H9 (cell line): ENCODE measurements at regions not wholly inside any gene's neighbourhood (a gene's known extent, or its start where the extent isn't known, plus 50 kb on each side); places are given as distances from the start of the nearest gene placed in this dataset.

Source experiments
- DNase-seq: peaks from one replicate; pipeline ENCODE4 v3.0.0-alpha.2; 2017
- H2AFZ ChIP-seq: one replicate; pipeline ENCODE4 v1.6.1; 2013; ENCODE audit warnings: mild to moderate bottlenecking, low read length, control low read depth, moderate library complexity
- H2AK5ac ChIP-seq: 2 replicates; pipeline ENCODE4 v1.6.1; 2013; ENCODE audit warnings: low read length, control low read depth, mixed read lengths; ENCODE audit not compliant: insufficient read length
- H2BK120ac ChIP-seq: one replicate; pipeline ENCODE4 v1.6.1; 2013; ENCODE audit warnings: low read depth, mild to moderate bottlenecking, low read length, control low read depth, inconsistent platforms; ENCODE audit not compliant: poor library complexity, severe bottlenecking
- H2BK12ac ChIP-seq: 2 replicates; pipeline ENCODE4 v1.6.1; 2013; ENCODE audit warnings: low read length, control low read depth, mixed read lengths, low read depth; ENCODE audit not compliant: insufficient read length
- H2BK15ac ChIP-seq: 2 replicates; pipeline ENCODE4 v1.6.1; 2013; ENCODE audit warnings: low read depth, low read length, control low read depth
- H2BK20ac ChIP-seq: one replicate; pipeline ENCODE4 v1.6.1; 2013; ENCODE audit warnings: low read depth, mild to moderate bottlenecking, low read length, control low read depth, inconsistent platforms; ENCODE audit not compliant: poor library complexity, severe bottlenecking
- H2BK5ac ChIP-seq: 2 replicates; pipeline ENCODE4 v1.6.1; 2013; ENCODE audit warnings: low read length, control low read depth, mixed read lengths; ENCODE audit not compliant: insufficient read length
- H3K14ac ChIP-seq: 2 replicates; pipeline ENCODE4 v1.6.1; 2013; ENCODE audit warnings: low read length, control low read depth; ENCODE audit not compliant: insufficient read depth
- H3K18ac ChIP-seq: 2 replicates; pipeline ENCODE4 v1.6.1; 2013; ENCODE audit warnings: low read depth, mild to moderate bottlenecking, mixed read lengths, low read length, control low read depth; ENCODE audit not compliant: insufficient read length
- H3K23ac ChIP-seq: 2 replicates; pipeline ENCODE4 v1.6.1; 2013; ENCODE audit warnings: low read length, control low read depth, mixed read lengths, low read depth; ENCODE audit not compliant: insufficient read length
- H3K23me2 ChIP-seq: 2 replicates; pipeline ENCODE4 v1.6.1; 2013; ENCODE audit warnings: low read depth, mild to moderate bottlenecking, mixed read lengths, low read length, control low read depth; ENCODE audit not compliant: insufficient read length, poor library complexity, severe bottlenecking
- H3K27ac ChIP-seq: 2 replicates; pipeline ENCODE4 v1.5.1; 2013; ENCODE audit warnings: low read length, control low read depth, mixed read lengths, low read depth; ENCODE audit not compliant: insufficient read length
- H3K27me3 ChIP-seq: 2 replicates; pipeline ENCODE4 v1.6.1; 2013; ENCODE audit warnings: low read length, control low read depth, inconsistent platforms; ENCODE audit not compliant: insufficient read depth
- H3K4ac ChIP-seq: 2 replicates; pipeline ENCODE4 v1.6.1; 2013; ENCODE audit warnings: low read depth, mild to moderate bottlenecking, control low read depth, inconsistent platforms, low read length, moderate library complexity
- H3K4me1 ChIP-seq: 2 replicates; pipeline ENCODE4 v1.6.1; 2013; ENCODE audit warnings: low read length, control low read depth, inconsistent platforms; ENCODE audit not compliant: insufficient read depth
- H3K4me2 ChIP-seq: 2 replicates; pipeline ENCODE4 v1.6.1; 2013; ENCODE audit warnings: low read length, control low read depth, mixed read lengths; ENCODE audit not compliant: insufficient read length, insufficient read depth
- H3K56ac ChIP-seq: 2 replicates; pipeline ENCODE4 v1.6.1; 2013; ENCODE audit warnings: low read depth, mild to moderate bottlenecking, mixed read lengths, low read length, control low read depth; ENCODE audit not compliant: insufficient read length
- H3K79me1 ChIP-seq: 2 replicates; pipeline ENCODE4 v1.6.1; 2013; ENCODE audit warnings: low read depth, mild to moderate bottlenecking, moderate library complexity, low read length, control low read depth, inconsistent platforms; ENCODE audit not compliant: insufficient read depth, poor library complexity, severe bottlenecking
- H3K79me2 ChIP-seq: 2 replicates; pipeline ENCODE4 v1.6.1; 2013; ENCODE audit warnings: low read length, control low read depth, inconsistent platforms; ENCODE audit not compliant: insufficient read depth
- H3K9ac ChIP-seq: 2 replicates; pipeline ENCODE4 v1.6.1; 2013; ENCODE audit warnings: low read length, control low read depth, mixed read lengths; ENCODE audit not compliant: insufficient read length; ENCODE audit errors: extremely low read depth
- H3K9me3 ChIP-seq: one replicate; pipeline ENCODE4 v1.6.1; 2013; ENCODE audit warnings: low read depth, low read length, inconsistent platforms; ENCODE audit not compliant: control insufficient read depth
- H3T11ph ChIP-seq: one replicate; pipeline ENCODE4 v1.6.1; 2013; ENCODE audit warnings: mild to moderate bottlenecking, low read length, control low read depth, inconsistent platforms
- H4K20me1 ChIP-seq: one replicate; pipeline ENCODE4 v1.6.1; 2013; ENCODE audit not compliant: control insufficient read depth, insufficient read length, insufficient read depth
- H4K5ac ChIP-seq: 2 replicates; pipeline ENCODE4 v1.6.1; 2013; ENCODE audit warnings: low read depth, mild to moderate bottlenecking, mixed read lengths, low read length, control low read depth; ENCODE audit not compliant: insufficient read length
- H4K8ac ChIP-seq: replicated peaks from 2 replicates; pipeline ENCODE4 v1.6.1; 2013; ENCODE audit warnings: low read length, control low read depth, mixed read lengths, low read depth; ENCODE audit not compliant: insufficient read length
- H4K91ac ChIP-seq: 2 replicates; pipeline ENCODE4 v1.6.1; 2013; ENCODE audit warnings: low read depth, mild to moderate bottlenecking, moderate library complexity, mixed read lengths, low read length, control low read depth; ENCODE audit not compliant: insufficient read length
- H3K27ac Mint-ChIP-seq, 3 experiments: 2 replicates in 2 of 3; 3 replicates in 1 of 3; pipeline ENCODE4 v1.8.0; 2020 to 2021; ENCODE audit warnings: mixed read lengths in 3 of 3, mild to moderate bottlenecking in 1 of 3, moderate library complexity in 1 of 3
- H3K27me3 Mint-ChIP-seq: 2 replicates; pipeline ENCODE4 v1.8.0; 2021; ENCODE audit warnings: low read depth, mild to moderate bottlenecking, moderate library complexity, mixed read lengths
- H3K36me3 Mint-ChIP-seq, 3 experiments: 2 replicates in 2 of 3; 3 replicates in 1 of 3; pipeline ENCODE4 v1.8.0; 2020 to 2021; ENCODE audit warnings: low read depth in 3 of 3, mixed read lengths in 3 of 3; ENCODE audit not compliant: insufficient read depth in 1 of 3
- H3K4me1 Mint-ChIP-seq, 2 experiments: 2 replicates each; pipeline ENCODE4 v1.8.0; 2020; ENCODE audit warnings: mixed read lengths in 2 of 2
- H3K4me3 Mint-ChIP-seq, 2 experiments: 2 replicates in 1 of 2; 3 replicates in 1 of 2; pipeline ENCODE4 v1.8.0; 2020 to 2021; ENCODE audit warnings: mild to moderate bottlenecking in 2 of 2, mixed read lengths in 2 of 2, moderate library complexity in 1 of 2
- H3K9me3 Mint-ChIP-seq, 2 experiments: 2 replicates in 1 of 2; 3 replicates in 1 of 2; pipeline ENCODE4 v1.8.0; 2020; ENCODE audit warnings: mild to moderate bottlenecking in 2 of 2, mixed read lengths in 2 of 2, moderate library complexity in 1 of 2
- CTCF ChIP-seq: fragments of 200-600 bp; sonication (generic); conservative IDR thresholded peaks from 3 replicates; pipeline ENCODE4 v1.8.0; 2021; ENCODE audit warnings: antibody characterized with exemption, mild to moderate bottlenecking
- WGBS: extraction: QIAGEN DNeasy Blood & Tissue Kit; methylation state at CpG from one replicate; pipeline ENCODE4 v1.1.7; 2013; ENCODE audit warnings: missing lambda C conversion rate, low lambda C conversion rate, mixed read lengths; ENCODE audit not compliant: insufficient read length; ENCODE audit errors: extremely low coverage; 5-methylcytosine and 5-hydroxymethylcytosine counted together

DNA sequence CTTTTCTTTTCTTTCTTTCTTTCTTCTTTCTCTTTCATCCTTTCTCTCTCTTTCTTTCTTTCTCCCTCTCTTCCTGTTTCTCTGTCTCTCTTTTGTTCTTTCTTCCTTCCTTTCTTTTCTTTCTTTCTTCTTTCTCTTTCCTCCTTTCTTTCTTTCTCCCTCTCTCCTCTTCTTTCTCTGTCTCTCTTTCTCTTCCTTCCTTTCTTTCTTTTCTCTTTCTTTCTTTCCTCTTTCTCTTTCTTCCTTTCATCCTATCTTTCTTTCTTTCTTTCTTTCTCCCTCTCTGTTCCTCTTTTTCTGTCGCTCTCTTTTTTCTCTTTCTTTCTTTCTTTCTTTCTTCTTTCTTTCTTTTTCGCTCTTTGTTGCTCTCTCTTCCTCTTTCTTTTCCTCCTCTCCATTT, 1149.2 kb upstream of the AUTS2 start:
- no peaks in the 10 kb centered on the region for H3K4me1 ChIP-seq
- H3K79me1 ChIP-seq, result no peaks in the 10 kb centered on the region
- H2AFZ ChIP-seq, result no peak overlapping the region
- Mint-ChIP-seq H3K27ac (no peak overlapping the region), H3K36me3 (no peaks in the 10 kb centered on the region; a peak in 2 of 7 replicates), H3K9me3 (no peaks in the 10 kb centered on the region; a peak in 1 of 5 replicates), H3K4me3 (no peak overlapping the region), H3K4me1 (no peaks in the 10 kb centered on the region), H3K27me3 (peaks cover 3% of the 10 kb centered on the region; the same call in 1 of the 2 replicates)
- no peak overlapping the region for H3T11ph ChIP-seq
- no peak overlapping the region for H4K91ac ChIP-seq
- H3K23ac ChIP-seq, result no peak overlapping the region
- no peaks in the 10 kb centered on the region for H3K23me2 ChIP-seq
- no peak overlapping the region for H3K14ac ChIP-seq
- no peak overlapping the region for H3K9ac ChIP-seq
- no peak overlapping the region for H4K8ac ChIP-seq
- no peak overlapping the region for H2AK5ac ChIP-seq
- no peak overlapping the region for H3K4me2 ChIP-seq
- no peak for DNase-seq
- H3K4ac ChIP-seq, result no peak overlapping the region
- no peak overlapping the region for H2BK5ac ChIP-seq
- H2BK20ac ChIP-seq, result no peak overlapping the region
- no peak overlapping the region for H2BK12ac ChIP-seq
- no peak for TF ChIP-seq CTCF
- no peaks in the 10 kb centered on the region for H4K20me1 ChIP-seq
- no peak overlapping the region for H2BK15ac ChIP-seq
- no peak overlapping the region for H3K27ac ChIP-seq
- no peaks in the 10 kb centered on the region for H3K27me3 ChIP-seq
- H4K5ac ChIP-seq, result no peak overlapping the region
- H3K79me2 ChIP-seq, result no peaks in the 10 kb centered on the region
- no peaks in the 10 kb centered on the region for H3K9me3 ChIP-seq
- no peak overlapping the region for H3K56ac ChIP-seq
- H3K18ac ChIP-seq, result no peak overlapping the region
- no peak overlapping the region for H2BK120ac ChIP-seq
- WGBS, result no CpG with 5 or more reads among the region's 2 CpGs
